Right hindlimb (tissue), 1 donor: ENCODE measurements at regions not wholly inside any gene's neighbourhood (a gene's known extent, or its start where the extent isn't known, plus 50 kb on each side); places are given as distances from the start of the nearest gene placed in this dataset.
"Not testable (repeated sequence)": the region's sequence is repeated elsewhere in the genome, so short reads cannot be mapped to it uniquely, and the experiment has no call there.

Experiments
- DNase-seq: peaks from one replicate; pipeline ENCODE4 v3.0.0-alpha.2; 2018

GRCh38 chr10:44749151-44749550 lies 162.0 kb upstream of the TMEM72 start:
- no peak for DNase-seq

GRCh38 chr10:44752451-44753441 lies 158.4 kb upstream of the TMEM72 start:
- DNase-seq: no peak

GRCh38 chr10:44754355-44754754 lies 156.8 kb upstream of the TMEM72 start:
- DNase-seq: not testable (repeated sequence)

- DNase-seq: no peak
These were observed 155.7 kb upstream of the TMEM72 start for GRCh38 chr10:44755481-44755880.

GRCh38 chr10:44756216-44756615 lies 154.9 kb upstream of the TMEM72 start:
- DNase-seq: peak; percentile 38

- no peak for DNase-seq
These were observed 153.5 kb upstream of the TMEM72 start for GRCh38 chr10:44757551-44758205.

GRCh38 chr10:44759122-44759521 lies 152.0 kb upstream of the TMEM72 start:
- no peak for DNase-seq

GRCh38 chr10:44760513-44760912 lies 150.6 kb upstream of the TMEM72 start:
- no peak for DNase-seq

- DNase-seq: no peak
These were observed 150.1 kb upstream of the TMEM72 start for GRCh38 chr10:44761076-44761475.

GRCh38 chr10:44763331-44763730 lies 147.8 kb upstream of the TMEM72 start:
- DNase-seq: no peak

GRCh38 chr10:44765299-44765698 lies 145.8 kb upstream of the TMEM72 start:
- DNase-seq: no peak

- no peak for DNase-seq
These were observed 144.5 kb upstream of the TMEM72 start for GRCh38 chr10:44766631-44767030.

GRCh38 chr10:44769450-44769849 lies 141.7 kb upstream of the TMEM72 start:
- DNase-seq: no peak

GRCh38 chr10:44771233-44771995 lies 139.7 kb upstream of the TMEM72 start:
- no peak for DNase-seq

GRCh38 chr10:44773565-44773964 lies 137.6 kb upstream of the TMEM72 start:
- DNase-seq: no peak

- DNase-seq: no peak
These were observed 136.3 kb upstream of the TMEM72 start for GRCh38 chr10:44774676-44775401.

- no peak for DNase-seq
These were observed 135.8 kb upstream of the TMEM72 start for GRCh38 chr10:44775402-44775741.

- no peak for DNase-seq
These were observed 135.0 kb upstream of the TMEM72 start for GRCh38 chr10:44776181-44776580.

GRCh38 chr10:44779511-44779910 lies 131.6 kb upstream of the TMEM72 start:
- no peak for DNase-seq

- DNase-seq: no peak
These were observed 130.7 kb upstream of the TMEM72 start for GRCh38 chr10:44780426-44780825.

GRCh38 chr10:44781131-44781530 lies 130.0 kb upstream of the TMEM72 start:
- no peak for DNase-seq

GRCh38 chr10:44786286-44786850 lies 124.8 kb upstream of the TMEM72 start:
- peak; percentile 46 for DNase-seq
